Tibial artery (tissue), 4 donors: ENCODE measurements at regions not wholly inside any gene's neighbourhood (a gene's known extent, or its start where the extent isn't known, plus 50 kb on each side); places are given as distances from the start of the nearest gene placed in this dataset.

Experiments used
- DNase-seq, 2 donors: peaks; one replicate each; pipeline ENCODE4 v3.0.0-alpha.2; 2019
- H3K27ac ChIP-seq, 2 donors: fragments of 200-600 bp; sonication (generic) in 1 of 2; 1 replicate in 1 of 2; 2 replicates in 1 of 2; pipeline ENCODE4 v1.5.1; 2018 to 2019; ENCODE audit warnings: mild to moderate bottlenecking in 1 of 2
- H3K27me3 ChIP-seq, 2 donors: fragments of 200-600 bp; sonication (generic) in 1 of 2; one replicate each; pipeline versions ENCODE4 v1.5.1 to v1.6.0; 2016 to 2019
- H3K36me3 ChIP-seq, 3 donors: fragments of 200-600 bp; sonication (generic) in 2 of 3; one replicate each; pipeline ENCODE4 v1.5.1; 2016 to 2019; ENCODE audit warnings: mild to moderate bottlenecking in 2 of 3
- H3K4me1 ChIP-seq, 4 donors: fragments of 200-600 bp; sonication (generic) in 2 of 4; 1 replicate in 3 of 4; 2 replicates in 1 of 4; pipeline ENCODE4 v1.5.1; 2016 to 2019
- H3K4me3 ChIP-seq, 2 donors: fragments of 200-600 bp; sonication (generic) in 1 of 2; 1 replicate in 1 of 2; 2 replicates in 1 of 2; pipeline ENCODE4 v1.5.1; 2018 to 2019; ENCODE audit warnings: mild to moderate bottlenecking in 2 of 2
- H3K9me3 ChIP-seq, 3 donors: fragments of 200-600 bp; sonication (generic) in 1 of 3; one replicate each; pipeline ENCODE4 v1.5.1; 2016 to 2019
- CTCF ChIP-seq, 2 experiments: fragments of 200-600 bp in 1 of 2; fragments of 450-650 bp in 1 of 2; IDR thresholded peaks; one replicate each; pipeline ENCODE4 v1.5.1; 2017 to 2019; ENCODE audit warnings: antibody characterized with exemption in 2 of 2, mild to moderate bottlenecking in 1 of 2, moderate library complexity in 1 of 2
- intact Hi-C: fragments of 100-400 bp; cut with DNase I; formaldehyde crosslinking; loops from one replicate; pipeline ENCODE4 v1.15.0; 2023; ENCODE audit warnings: low total_unique reads

GRCh38 chr2:121049950-121050585, 234.9 kb downstream of the TFCP2L1 start:
- no peak for TF ChIP-seq CTCF (IDR thresholded peaks at IDR 0.05)
- Histone ChIP-seq H3K9me3 (no peaks in the 10 kb centered on the region), H3K27ac (no peak overlapping the region), H3K4me1 (no peaks in the 10 kb centered on the region), H3K4me3 (no peak overlapping the region), H3K27me3 (peaks cover 0 to 5% of the 10 kb centered on the region in 2 donors), H3K36me3 (no peaks in the 10 kb centered on the region)
- DNase-seq, result no peak
- intact Hi-C loops, result no loop called here

GRCh38 chr2:121051311-121051710, 233.7 kb downstream of the TFCP2L1 start:
- no peak for TF ChIP-seq CTCF (IDR thresholded peaks at IDR 0.05)
- no peaks in the 10 kb centered on the region for H3K9me3 ChIP-seq
- H3K4me1 ChIP-seq, result no peaks in the 10 kb centered on the region
- DNase-seq, result no peak
- intact Hi-C loops, result no loop called here
- peaks cover 0 to 5% of the 10 kb centered on the region in 2 donors for H3K27me3 ChIP-seq
- no peaks in the 10 kb centered on the region for H3K36me3 ChIP-seq
- no peak overlapping the region for H3K27ac ChIP-seq
- no peak overlapping the region for H3K4me3 ChIP-seq

- no peaks in the 10 kb centered on the region for H3K4me1 ChIP-seq
- no peak overlapping the region for H3K4me3 ChIP-seq
- TF ChIP-seq CTCF (IDR thresholded peaks at IDR 0.05), result no peak
- intact Hi-C loops, result no loop called here
- H3K27ac ChIP-seq, result no peak overlapping the region
- DNase-seq, result no peak
- no peaks in the 10 kb centered on the region for H3K9me3 ChIP-seq
- peaks cover 0 to 5% of the 10 kb centered on the region in 2 donors for H3K27me3 ChIP-seq
- H3K36me3 ChIP-seq, result no peaks in the 10 kb centered on the region
Measured at GRCh38 chr2:121052023-121052422, 233.0 kb downstream of the TFCP2L1 start.

- no peaks in the 10 kb centered on the region for H3K4me1 ChIP-seq
- DNase-seq, result no peak
- H3K27ac ChIP-seq, result no peak overlapping the region
- H3K9me3 ChIP-seq, result no peaks in the 10 kb centered on the region
- TF ChIP-seq CTCF (IDR thresholded peaks at IDR 0.05), result no peak
- peaks cover 0 to 5% of the 10 kb centered on the region in 2 donors for H3K27me3 ChIP-seq
- intact Hi-C loops, result no loop called here
- no peaks in the 10 kb centered on the region for H3K36me3 ChIP-seq
- no peak overlapping the region for H3K4me3 ChIP-seq
Measured at GRCh38 chr2:121052521-121052920, 232.5 kb downstream of the TFCP2L1 start.

GRCh38 chr2:121055088-121055487, 229.9 kb downstream of the TFCP2L1 start:
- Histone ChIP-seq H3K27me3 (no peaks in the 10 kb centered on the region), H3K27ac (no peak overlapping the region), H3K4me1 (no peaks in the 10 kb centered on the region), H3K36me3 (no peaks in the 10 kb centered on the region), H3K4me3 (no peak overlapping the region), H3K9me3 (no peaks in the 10 kb centered on the region)
- no peak for DNase-seq
- intact Hi-C loops, result no loop called here
- no peak for TF ChIP-seq CTCF (IDR thresholded peaks at IDR 0.05)

GRCh38 chr2:121055501-121055900, 229.5 kb downstream of the TFCP2L1 start:
- Histone ChIP-seq H3K4me3 (no peak overlapping the region), H3K9me3 (no peaks in the 10 kb centered on the region), H3K4me1 (no peaks in the 10 kb centered on the region), H3K27me3 (no peaks in the 10 kb centered on the region), H3K36me3 (no peaks in the 10 kb centered on the region), H3K27ac (no peak overlapping the region)
- intact Hi-C loops, result no loop called here
- DNase-seq, result no peak
- no peak for TF ChIP-seq CTCF (IDR thresholded peaks at IDR 0.05)
